Central memory CD8-positive, alpha-beta T cell (primary cell): ENCODE measurements at regions not wholly inside any gene's neighbourhood (a gene's known extent, or its start where the extent isn't known, plus 50 kb on each side); places are given as distances from the start of the nearest gene placed in this dataset.

Experiments used
- ATAC-seq: fragments of 150-1000 bp; cut with Tn5 transposase; replicated peaks from 2 replicates; pipeline ENCODE4 v1.10.0; 2022; ENCODE audit warnings: mild to moderate bottlenecking, moderate FRiP score, moderate number of reproducible peaks; ENCODE audit not compliant: poor library complexity, severe bottlenecking; ENCODE audit errors: extremely low read depth
- DNase-seq, 2 donors: peaks; one replicate each; pipeline ENCODE4 v3.0.0; 2021; ENCODE audit warnings: low spot score in 2 of 2
- H3K27ac Mint-ChIP-seq: one replicate; pipeline ENCODE4 v1.8.0; 2022; ENCODE audit warnings: low read depth, mild to moderate bottlenecking, moderate library complexity, mixed read lengths
- H3K27me3 Mint-ChIP-seq: one replicate; pipeline ENCODE4 v1.8.0; 2022; ENCODE audit warnings: mixed read lengths
- H3K36me3 Mint-ChIP-seq: one replicate; pipeline ENCODE4 v1.8.0; 2022; ENCODE audit warnings: mild to moderate bottlenecking, moderate library complexity, mixed read lengths; ENCODE audit not compliant: insufficient read depth
- H3K4me1 Mint-ChIP-seq: one replicate; pipeline ENCODE4 v1.8.0; 2022; ENCODE audit warnings: mixed read lengths
- H3K4me3 Mint-ChIP-seq: one replicate; pipeline ENCODE4 v1.8.0; 2022; ENCODE audit warnings: mild to moderate bottlenecking, moderate library complexity, mixed read lengths
- H3K9me3 Mint-ChIP-seq: one replicate; pipeline ENCODE4 v1.8.0; 2022; ENCODE audit warnings: mixed read lengths

DNA sequence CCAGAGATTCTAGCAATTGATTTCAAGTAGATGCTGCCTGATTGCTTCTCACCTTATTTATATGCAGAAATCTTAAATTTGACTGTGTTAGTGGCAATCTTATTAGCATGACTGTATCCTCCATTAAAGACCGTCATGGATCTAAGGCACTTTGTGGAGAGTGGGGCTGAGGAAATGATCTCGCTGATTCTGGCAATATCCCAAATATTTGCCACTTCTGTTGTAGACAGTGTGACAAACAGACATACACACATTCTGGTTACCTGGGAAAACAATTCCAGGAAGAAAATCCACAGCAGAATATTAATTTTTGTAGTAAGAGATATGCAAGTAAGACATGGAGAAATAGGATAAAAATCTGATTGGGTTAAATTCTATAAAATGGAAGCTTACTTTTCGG is 269.0 kb upstream of the G2E3 start:
- H3K4me3 Mint-ChIP-seq = no peak overlapping the region
- no peak overlapping the region for H3K27ac Mint-ChIP-seq
- no peaks in the 10 kb centered on the region for H3K9me3 Mint-ChIP-seq
- ATAC-seq = no peak
- H3K4me1 Mint-ChIP-seq = no peaks in the 10 kb centered on the region
- H3K27me3 Mint-ChIP-seq = no peaks in the 10 kb centered on the region
- H3K36me3 Mint-ChIP-seq = no peaks in the 10 kb centered on the region
- no peak for DNase-seq

DNA sequence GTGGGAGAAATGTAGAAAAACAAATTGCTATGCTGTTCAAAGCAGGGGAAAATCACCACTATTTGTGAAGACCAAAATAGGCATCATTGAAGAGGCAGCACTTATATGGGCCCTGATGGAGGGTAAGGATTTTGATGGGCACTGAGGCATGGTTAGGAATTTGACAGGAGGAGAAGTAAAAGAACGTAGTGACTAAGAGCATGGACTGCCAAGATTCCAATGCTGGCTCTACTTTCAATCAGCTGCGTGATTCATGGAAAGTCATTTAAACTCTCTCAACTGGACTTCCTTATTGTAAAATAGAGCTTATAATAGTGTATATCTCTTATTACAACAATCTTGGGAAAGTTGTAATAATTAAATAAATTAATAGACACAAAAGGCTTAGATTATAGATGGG is 267.7 kb upstream of the G2E3 start:
- H3K9me3 Mint-ChIP-seq = no peaks in the 10 kb centered on the region
- H3K4me3 Mint-ChIP-seq = no peak overlapping the region
- no peak overlapping the region for H3K27ac Mint-ChIP-seq
- H3K4me1 Mint-ChIP-seq = no peaks in the 10 kb centered on the region
- DNase-seq = no peak
- no peaks in the 10 kb centered on the region for H3K27me3 Mint-ChIP-seq
- peaks cover 3% of the 10 kb centered on the region for H3K36me3 Mint-ChIP-seq
- no peak for ATAC-seq

DNA sequence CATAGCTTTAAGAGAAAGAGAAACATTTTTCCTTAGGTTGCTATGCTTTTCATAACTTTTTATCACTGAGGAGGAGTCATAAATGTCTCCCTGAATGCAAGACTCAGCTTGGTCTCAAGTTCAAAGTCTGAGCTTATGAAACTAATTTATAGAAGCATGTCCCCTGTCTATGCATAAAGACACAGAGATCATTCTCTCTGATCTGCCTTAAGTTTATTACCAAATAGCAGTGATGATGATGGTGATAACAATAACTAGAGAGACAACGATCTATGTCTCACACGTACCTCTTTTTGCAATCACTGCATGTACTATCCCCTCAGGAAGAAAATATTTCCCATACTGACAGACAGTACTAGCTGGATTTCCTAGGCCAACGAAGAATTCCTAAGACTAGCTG is 266.4 kb upstream of the G2E3 start:
- H3K27ac Mint-ChIP-seq = no peak overlapping the region
- H3K4me3 Mint-ChIP-seq = no peak overlapping the region
- DNase-seq (no peak), ATAC-seq (no peak)
- H3K27me3 Mint-ChIP-seq = peaks cover 8% of the 10 kb centered on the region
- peaks cover 3% of the 10 kb centered on the region for H3K36me3 Mint-ChIP-seq
- H3K4me1 Mint-ChIP-seq = no peaks in the 10 kb centered on the region
- H3K9me3 Mint-ChIP-seq = peaks cover 5% of the 10 kb centered on the region

DNA sequence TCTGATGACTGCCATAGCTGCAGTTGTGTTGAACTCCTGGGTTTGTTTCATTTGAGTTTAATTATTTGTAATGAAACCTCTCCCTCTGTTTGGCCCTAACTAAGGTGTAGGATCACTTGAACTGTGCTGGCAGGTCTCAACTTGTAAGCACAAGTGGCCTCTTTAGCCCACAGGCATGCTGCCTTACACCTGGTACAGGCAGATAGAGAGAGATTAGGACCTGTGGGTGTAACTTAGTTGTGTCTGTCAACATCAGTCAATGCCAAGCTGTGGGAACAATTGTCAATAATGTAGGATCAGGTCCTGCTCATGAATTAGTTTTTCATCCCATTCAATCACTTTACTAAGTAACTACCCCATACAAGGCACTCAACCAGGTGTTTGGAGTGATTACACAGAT is 263.0 kb upstream of the G2E3 start:
- H3K27ac Mint-ChIP-seq = no peak overlapping the region
- H3K36me3 Mint-ChIP-seq = peaks cover 3% of the 10 kb centered on the region
- H3K4me1 Mint-ChIP-seq = no peaks in the 10 kb centered on the region
- H3K27me3 Mint-ChIP-seq = peaks cover 8% of the 10 kb centered on the region
- H3K9me3 Mint-ChIP-seq = peaks cover 5% of the 10 kb centered on the region
- no peak for DNase-seq
- ATAC-seq = no peak
- H3K4me3 Mint-ChIP-seq = no peak overlapping the region

DNA sequence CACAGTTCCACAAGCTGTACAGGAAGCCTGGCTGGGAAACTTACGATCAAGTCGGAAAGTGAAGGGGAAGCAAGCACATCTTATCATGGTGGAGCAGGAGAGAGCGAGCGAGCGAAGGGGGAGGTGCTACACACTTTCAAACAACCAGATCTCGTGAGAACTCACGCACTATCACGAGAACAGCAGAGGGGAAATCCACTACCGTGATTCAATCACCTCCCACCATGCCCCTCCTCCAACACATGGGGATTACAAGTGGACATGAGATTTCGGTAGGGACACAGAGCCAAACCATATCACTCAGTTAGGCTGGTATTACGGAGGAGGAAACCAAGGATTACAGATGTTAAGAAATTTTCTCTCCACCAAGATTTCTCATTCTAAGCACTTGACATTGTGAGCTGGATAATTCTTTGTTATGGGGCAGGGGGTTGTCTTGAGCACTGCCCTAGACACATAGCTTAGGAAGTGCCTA is 262.0 kb upstream of the G2E3 start:
- Mint-ChIP-seq H3K4me3 (no peak overlapping the region), H3K36me3 (peaks cover 3% of the 10 kb centered on the region)
- no peak for ATAC-seq

DNA sequence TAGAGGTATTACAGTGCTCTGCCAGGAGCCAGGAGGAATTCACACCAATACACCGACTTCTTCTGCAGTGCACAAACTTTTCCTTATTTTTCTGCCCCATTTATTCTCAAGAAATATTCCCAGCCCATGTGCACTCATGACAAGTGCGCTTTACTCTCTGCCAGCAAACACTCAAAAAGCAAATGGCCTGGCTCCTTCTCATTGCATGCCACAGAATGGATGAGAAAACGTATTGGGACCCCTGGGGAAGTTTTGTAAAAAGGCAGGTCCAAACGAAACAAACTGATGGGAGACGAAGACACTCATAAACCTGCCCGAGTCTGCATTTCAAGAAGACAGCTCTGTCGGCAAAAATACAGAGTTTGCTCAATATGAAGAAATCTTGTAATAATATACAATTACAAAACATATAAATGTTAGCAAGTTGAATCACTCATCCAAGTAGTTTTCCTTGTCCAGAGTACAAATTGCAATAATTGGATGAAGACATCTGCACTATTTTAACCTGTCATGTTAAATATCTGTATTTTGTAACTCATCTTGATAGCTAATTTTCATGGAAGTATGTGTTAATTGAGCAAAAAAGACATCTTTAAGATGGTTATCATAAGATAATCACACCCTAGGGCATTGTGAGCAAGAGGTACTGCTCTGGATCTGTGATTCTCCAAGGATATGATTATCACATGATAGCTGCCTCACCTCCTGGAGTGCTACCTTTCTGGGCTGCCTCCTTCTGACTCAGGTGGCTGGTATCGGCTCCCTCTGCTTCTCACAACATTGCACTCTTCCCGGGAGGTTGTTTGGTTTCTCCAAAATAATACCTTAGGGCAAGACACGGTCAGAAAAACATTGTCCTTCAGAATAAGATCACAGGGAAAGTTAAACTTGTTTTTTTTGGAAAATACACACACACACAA is 260.8 kb upstream of the G2E3 start:
- ATAC-seq = no peak
- Mint-ChIP-seq H3K4me3 (no peak overlapping the region), H3K9me3 (peaks cover 5% of the 10 kb centered on the region), H3K27me3 (peaks cover 8% of the 10 kb centered on the region), H3K4me1 (no peaks in the 10 kb centered on the region), H3K27ac (no peak overlapping the region), H3K36me3 (peaks cover 3% of the 10 kb centered on the region)
- no peak for DNase-seq

More for the DNA sequence above, 262.0 kb upstream of the G2E3 start:
- Mint-ChIP-seq H3K27ac (no peak overlapping the region), H3K27me3 (peaks cover 8% of the 10 kb centered on the region), H3K4me1 (no peaks in the 10 kb centered on the region), H3K9me3 (peaks cover 5% of the 10 kb centered on the region)
- DNase-seq = no peak

DNA sequence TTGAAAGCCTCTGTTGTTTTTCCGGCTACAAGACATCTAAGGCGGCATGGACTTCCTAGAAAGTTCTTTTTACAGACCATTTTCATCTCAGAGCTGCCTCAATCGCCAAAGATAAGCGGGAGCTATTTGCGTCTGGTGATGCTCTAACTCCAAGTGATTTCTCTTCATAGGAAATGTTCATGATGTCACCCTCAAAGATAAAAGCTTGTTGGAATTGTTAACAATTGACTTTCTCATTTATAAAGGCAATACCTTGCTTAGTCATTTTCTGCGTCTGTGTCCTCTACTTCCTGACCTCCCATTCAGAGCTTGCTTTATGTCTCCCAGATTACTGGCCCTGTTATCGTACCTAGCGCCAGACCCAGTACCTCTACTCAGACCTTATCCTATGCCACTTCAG is 259.0 kb upstream of the G2E3 start:
- Mint-ChIP-seq H3K36me3 (peaks cover 3% of the 10 kb centered on the region), H3K9me3 (peaks cover 5% of the 10 kb centered on the region), H3K27me3 (peaks cover 8% of the 10 kb centered on the region), H3K27ac (no peak overlapping the region), H3K4me3 (no peak overlapping the region), H3K4me1 (no peaks in the 10 kb centered on the region)
- ATAC-seq (no peak), DNase-seq (no peak)

DNA sequence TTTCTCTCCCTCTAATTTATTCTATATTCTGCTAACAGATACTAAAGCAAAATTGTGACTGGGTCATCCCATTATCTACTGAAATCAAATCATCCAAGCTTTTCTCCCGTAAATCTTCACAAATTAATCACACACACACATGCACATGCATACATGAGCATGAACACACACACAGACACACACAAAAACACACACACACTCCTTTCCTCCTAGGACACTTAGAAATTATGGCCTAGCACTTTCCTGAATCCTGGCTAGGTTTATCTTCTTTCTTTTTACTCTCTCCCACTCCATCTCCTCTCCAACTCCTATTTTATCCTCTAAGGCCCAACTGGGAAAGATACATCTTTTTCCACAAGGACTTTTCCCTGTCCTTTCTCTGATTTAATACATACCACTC is 255.6 kb upstream of the G2E3 start:
- H3K4me1 Mint-ChIP-seq = no peaks in the 10 kb centered on the region
- DNase-seq (no peak), ATAC-seq (no peak)
- H3K27me3 Mint-ChIP-seq = no peaks in the 10 kb centered on the region
- H3K36me3 Mint-ChIP-seq = no peaks in the 10 kb centered on the region
- H3K4me3 Mint-ChIP-seq = no peak overlapping the region
- H3K9me3 Mint-ChIP-seq = no peaks in the 10 kb centered on the region
- no peak overlapping the region for H3K27ac Mint-ChIP-seq

DNA sequence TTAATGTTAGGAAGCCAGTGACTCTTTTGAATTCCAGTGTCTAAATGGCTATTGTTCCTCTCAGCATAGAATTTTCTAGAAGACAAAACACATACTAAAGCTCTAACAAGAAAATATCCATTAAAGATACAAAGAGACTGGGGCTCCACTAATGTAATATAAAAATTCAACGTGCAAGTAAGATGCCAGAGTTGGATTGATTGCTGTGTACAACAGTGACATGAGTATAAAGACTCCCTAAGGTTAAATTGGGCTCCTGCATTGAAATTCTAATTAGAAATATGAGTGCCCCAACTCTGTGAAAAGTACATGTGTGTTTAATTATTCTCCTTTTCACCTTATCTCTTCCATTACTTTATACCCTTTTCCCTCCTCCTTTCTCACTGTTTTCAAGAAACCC is 253.6 kb upstream of the G2E3 start:
- Mint-ChIP-seq H3K4me3 (no peak overlapping the region), H3K27me3 (no peaks in the 10 kb centered on the region), H3K36me3 (no peaks in the 10 kb centered on the region)

DNA sequence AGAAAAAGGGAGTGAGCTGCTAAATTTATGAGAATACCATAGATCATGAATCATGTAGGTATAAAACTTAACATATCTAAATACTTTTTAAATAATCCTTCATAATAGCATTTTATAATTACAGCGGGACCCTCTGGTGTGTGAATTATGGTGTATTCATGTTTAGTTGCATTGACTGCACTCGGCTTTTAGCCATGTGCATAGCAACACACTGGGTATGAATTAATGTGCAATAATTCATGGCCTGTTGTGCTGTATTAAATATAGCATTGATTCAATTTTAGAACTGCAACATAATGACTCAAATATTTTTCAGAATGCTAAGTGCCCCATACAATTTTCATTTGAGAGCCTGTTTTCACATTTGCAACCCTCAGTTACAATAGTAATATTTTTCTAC is 249.6 kb upstream of the G2E3 start:
- no peaks in the 10 kb centered on the region for H3K4me1 Mint-ChIP-seq
- ATAC-seq = no peak
- no peak for DNase-seq
- peaks cover 5% of the 10 kb centered on the region for H3K9me3 Mint-ChIP-seq
- no peak overlapping the region for H3K27ac Mint-ChIP-seq
- no peak overlapping the region for H3K4me3 Mint-ChIP-seq
- no peaks in the 10 kb centered on the region for H3K36me3 Mint-ChIP-seq
- no peaks in the 10 kb centered on the region for H3K27me3 Mint-ChIP-seq

More for the DNA sequence above, 253.6 kb upstream of the G2E3 start:
- ATAC-seq (no peak), DNase-seq (no peak)
- no peak overlapping the region for H3K27ac Mint-ChIP-seq
- H3K9me3 Mint-ChIP-seq = no peaks in the 10 kb centered on the region
- no peaks in the 10 kb centered on the region for H3K4me1 Mint-ChIP-seq

DNA sequence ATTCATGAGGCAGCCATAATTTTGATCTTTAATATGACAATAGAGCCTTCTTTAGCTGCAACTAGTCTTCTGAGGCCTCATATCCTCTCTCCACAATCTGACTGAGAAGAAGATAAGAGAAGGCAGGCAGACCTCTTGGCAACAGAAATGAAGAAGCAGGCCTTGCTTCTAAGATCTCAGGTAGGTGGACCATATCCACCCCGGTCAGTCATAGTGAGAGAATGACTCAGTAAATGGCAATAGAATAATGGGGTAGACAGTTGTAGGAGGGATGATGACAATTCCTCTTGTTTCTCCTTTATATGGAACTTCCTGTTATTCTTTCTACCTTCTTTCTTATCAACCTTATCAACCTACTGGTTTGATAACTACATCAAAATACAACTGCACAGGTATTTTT is 246.7 kb upstream of the G2E3 start:
- Mint-ChIP-seq H3K4me3 (no peak overlapping the region), H3K27ac (no peak overlapping the region), H3K4me1 (no peaks in the 10 kb centered on the region), H3K36me3 (no peaks in the 10 kb centered on the region), H3K9me3 (peaks cover 11% of the 10 kb centered on the region), H3K27me3 (no peaks in the 10 kb centered on the region)
- DNase-seq = no peak
- no peak for ATAC-seq

DNA sequence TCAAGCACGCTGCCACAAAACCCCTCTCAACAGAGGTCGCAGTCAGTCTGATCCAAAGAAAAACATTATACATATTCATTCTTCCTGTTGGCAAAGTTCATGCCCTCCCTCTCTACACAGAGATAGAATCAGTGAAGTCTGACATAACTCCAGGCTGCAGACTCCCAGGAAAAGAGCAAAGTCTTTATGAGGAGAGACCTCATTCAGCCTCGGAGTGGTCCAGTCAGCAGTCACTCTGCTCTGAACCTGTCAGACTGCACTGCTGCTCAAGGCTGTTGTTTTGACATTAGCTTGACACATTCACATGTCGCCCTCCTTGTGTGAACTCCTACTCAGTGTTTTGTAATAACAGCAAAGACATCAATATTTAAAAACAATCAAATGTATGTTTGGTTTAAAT is 241.2 kb upstream of the G2E3 start:
- no peak for DNase-seq
- Mint-ChIP-seq H3K4me3 (no peak overlapping the region), H3K27me3 (no peaks in the 10 kb centered on the region), H3K36me3 (no peaks in the 10 kb centered on the region), H3K9me3 (peaks cover 11% of the 10 kb centered on the region), H3K27ac (no peak overlapping the region), H3K4me1 (no peaks in the 10 kb centered on the region)
- ATAC-seq = no peak

DNA sequence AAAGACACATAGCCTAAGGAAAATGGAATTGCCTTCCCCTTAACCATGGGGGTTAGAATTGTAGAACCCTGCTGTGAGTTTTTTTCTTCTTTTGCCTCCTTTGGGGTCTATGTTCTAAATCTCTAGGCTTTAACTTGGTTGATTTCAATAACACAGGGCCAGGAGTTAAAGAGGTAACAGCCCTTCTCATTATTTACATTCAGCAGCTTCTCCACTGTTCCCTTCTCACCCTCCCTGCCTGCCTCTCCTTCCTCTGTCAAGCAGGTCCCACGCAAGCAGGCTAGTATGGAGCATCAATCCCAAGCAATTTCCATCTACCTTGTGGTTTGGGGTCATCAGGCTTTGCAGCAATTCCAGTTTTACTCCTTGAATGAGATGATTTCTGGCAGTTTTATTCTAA is 236.1 kb upstream of the G2E3 start:
- Mint-ChIP-seq H3K9me3 (no peaks in the 10 kb centered on the region), H3K4me3 (no peak overlapping the region)

More for the DNA sequence above, 236.1 kb upstream of the G2E3 start:
- Mint-ChIP-seq H3K27ac (no peak overlapping the region), H3K4me1 (no peaks in the 10 kb centered on the region), H3K36me3 (peaks cover 1% of the 10 kb centered on the region), H3K27me3 (no peaks in the 10 kb centered on the region)
- ATAC-seq = no peak
- DNase-seq = no peak
